T1000 (cell line): ENCODE measurements at regions not wholly inside any gene's neighbourhood (a gene's known extent, or its start where the extent isn't known, plus 50 kb on each side); places are given as distances from the start of the nearest gene placed in this dataset.

Source experiments
- DNase-seq: peaks from one replicate; lab custom pipeline; 2025; ENCODE audit warnings: mixed read lengths; lab: John Stamatoyannopoulos, UW

DNA sequence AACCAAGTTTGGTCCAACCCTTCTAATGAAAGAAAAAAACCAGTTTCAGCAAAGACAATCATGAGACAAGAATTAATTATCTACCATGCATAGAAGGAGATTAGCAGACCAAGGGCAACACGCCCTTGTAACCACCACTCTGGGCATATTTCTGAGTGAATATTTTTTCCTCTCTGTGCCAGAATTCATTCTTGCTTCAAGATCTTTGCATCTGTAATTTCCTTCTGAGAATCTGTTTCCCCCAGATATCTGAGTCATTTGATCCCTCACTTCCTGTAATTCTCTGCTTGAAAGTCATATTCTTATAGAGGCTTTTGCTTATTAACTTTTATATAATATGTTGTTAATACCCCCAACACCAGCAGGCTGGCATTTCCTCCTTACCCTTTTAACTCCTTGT lies 243.7 kb downstream of the SLC16A7 start:
- DNase-seq, result no peak

- no peak for DNase-seq
Observed at GRCh38 chr12:59843260-59843843, 247.5 kb downstream of the SLC16A7 start.

DNA sequence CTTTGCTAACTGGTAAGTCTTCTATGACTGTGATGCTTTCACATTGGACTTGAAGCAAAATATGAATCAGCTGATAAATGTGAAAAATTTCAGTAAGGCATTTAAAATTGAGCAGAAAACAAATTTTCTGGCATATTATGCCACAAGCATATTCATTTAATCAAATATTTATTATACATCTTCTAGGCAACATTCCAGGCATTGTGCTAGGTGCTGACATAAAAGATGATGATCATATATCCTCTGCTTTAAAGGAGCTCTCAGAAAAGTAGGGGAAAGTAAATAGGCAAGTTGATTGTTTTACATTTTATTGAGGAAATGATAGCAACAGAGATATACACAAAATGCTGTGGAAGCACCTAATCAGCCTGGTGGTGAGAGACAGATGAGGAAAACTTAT lies 248.9 kb downstream of the SLC16A7 start:
- DNase-seq, result no peak

DNA sequence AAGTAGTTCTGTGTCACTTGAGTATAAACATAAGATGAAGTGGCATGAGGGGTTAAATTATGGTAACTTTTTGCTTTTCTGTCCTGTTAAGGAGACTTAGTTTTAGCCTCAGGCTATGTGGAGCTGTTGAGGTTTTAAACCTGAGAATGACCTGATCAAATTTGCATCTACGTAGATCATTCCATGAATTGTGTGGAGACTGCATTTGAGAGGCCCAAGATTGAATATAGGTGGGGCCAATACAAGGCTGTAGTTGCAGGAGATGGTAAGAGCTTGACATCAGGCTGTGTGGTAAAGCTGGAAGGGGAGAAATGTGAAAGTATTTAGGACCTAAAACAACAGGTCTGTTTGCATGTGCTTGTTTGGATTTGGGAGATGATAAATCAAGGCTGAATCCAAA lies 249.5 kb downstream of the SLC16A7 start:
- DNase-seq, result no peak

DNA sequence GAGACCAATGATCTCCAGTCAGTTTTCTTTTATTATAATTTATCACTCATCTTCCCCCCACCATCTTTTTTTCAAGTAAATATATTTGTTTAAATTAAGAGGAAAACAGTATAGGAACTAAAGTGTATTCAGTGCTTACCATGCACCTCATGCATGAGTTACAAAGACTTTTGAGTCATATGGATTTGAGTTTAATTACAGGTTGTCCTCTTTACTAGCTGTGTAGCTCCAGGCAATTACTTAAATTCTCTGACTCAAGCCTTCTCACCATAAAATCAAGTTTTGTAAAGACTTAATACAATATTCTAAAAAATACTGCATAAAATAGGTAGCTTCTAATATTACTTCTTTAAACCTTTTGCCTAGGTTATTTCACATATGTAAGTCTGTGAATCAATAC lies 251.3 kb downstream of the SLC16A7 start:
- no peak for DNase-seq

DNA sequence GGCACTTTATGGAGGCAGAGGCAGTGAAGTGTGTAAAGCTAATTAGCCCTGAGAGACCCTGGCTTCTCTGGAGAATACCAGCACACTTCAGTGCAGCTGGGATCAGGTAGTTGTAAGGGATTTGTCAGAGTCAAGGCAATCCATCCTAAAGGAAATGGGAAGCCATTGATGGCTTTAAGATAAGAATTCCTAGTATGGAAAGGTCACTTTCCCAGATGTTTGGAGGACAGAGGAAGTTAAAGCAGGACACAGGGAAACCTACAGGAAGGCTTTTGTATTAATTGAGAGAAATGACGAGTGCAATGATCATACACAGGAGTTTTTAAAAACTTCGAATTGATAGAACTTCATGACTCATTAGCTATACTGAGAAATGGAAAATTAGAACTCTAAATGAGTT lies 254.4 kb downstream of the SLC16A7 start:
- no peak for DNase-seq

- no peak for DNase-seq
Observed at GRCh38 chr12:59858508-59859170, 262.8 kb downstream of the SLC16A7 start.

GRCh38 chr12:59859171-59859510 lies 263.3 kb downstream of the SLC16A7 start:
- no peak for DNase-seq

- DNase-seq, result no peak
Observed at GRCh38 chr12:59861635-59862034, 265.8 kb downstream of the SLC16A7 start.

- DNase-seq, result no peak
Observed at GRCh38 chr12:59867055-59867454, 271.2 kb downstream of the SLC16A7 start.

GRCh38 chr12:59867689-59868088 lies 271.9 kb downstream of the SLC16A7 start:
- DNase-seq, result no peak

GRCh38 chr12:59871779-59872178 lies 275.9 kb downstream of the SLC16A7 start:
- DNase-seq, result no peak

- no peak for DNase-seq
Observed at GRCh38 chr12:59873136-59873535, 277.3 kb downstream of the SLC16A7 start.

- no peak for DNase-seq
Observed at GRCh38 chr12:59874781-59875180, 279.0 kb downstream of the SLC16A7 start.

- no peak for DNase-seq
Observed at GRCh38 chr12:59886131-59886733, 290.4 kb downstream of the SLC16A7 start.

DNA sequence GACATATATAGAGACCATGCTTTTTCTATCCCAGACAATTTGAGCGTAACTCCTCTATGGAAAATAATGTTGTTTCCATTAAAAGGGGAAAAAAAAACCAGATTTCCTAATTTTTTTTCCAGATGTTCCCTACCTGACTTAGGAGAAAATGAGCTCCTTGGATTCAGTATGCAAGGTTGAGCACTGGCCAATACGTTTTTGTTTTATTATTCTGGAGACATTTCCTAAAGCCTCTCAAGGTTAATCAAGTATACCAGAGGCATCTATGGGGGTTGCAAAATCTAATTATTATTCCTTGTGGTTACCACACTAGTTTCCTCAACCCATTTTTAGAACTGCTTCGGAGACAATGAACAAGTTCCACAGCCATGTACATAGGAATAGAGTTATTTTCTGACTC lies 291.3 kb downstream of the SLC16A7 start:
- no peak for DNase-seq

DNA sequence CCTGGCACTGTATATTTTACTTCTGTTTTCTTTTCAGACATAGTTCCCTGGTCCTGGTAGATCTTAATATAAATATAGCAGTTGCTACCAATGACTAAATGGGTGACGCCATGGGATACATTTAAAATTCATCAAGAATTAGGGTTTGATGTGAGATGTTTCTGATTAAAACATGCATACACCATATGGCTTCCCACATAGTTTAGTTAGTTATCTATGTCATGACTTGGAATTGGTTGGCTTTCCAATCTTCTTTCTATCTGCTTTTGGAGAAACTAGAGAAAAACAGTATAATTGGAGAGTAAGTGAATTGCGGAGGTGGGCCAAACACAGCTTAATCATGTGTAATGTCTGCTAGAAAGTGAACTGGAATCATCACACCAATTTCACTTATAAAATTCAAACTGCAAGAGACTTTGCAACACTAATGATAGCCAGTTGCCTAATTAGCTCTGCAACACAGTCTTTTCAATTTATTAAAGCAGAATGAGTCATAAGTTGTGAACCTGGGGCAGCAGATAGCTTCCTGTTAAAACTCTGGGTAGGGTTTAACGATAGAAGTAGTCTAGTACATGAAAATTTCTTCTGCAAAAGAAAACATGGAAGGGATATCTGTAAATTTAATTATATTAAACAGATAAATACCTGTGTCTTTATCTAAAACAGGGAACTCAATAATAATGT lies 295.2 kb downstream of the SLC16A7 start:
- DNase-seq, result no peak

- DNase-seq, result no peak
Observed at GRCh38 chr12:59895166-59895775, 299.4 kb downstream of the SLC16A7 start.

GRCh38 chr12:59904874-59905521 lies 309.2 kb downstream of the SLC16A7 start:
- DNase-seq, result no peak

GRCh38 chr12:59911516-59911915 lies 315.7 kb downstream of the SLC16A7 start:
- no peak for DNase-seq

DNA sequence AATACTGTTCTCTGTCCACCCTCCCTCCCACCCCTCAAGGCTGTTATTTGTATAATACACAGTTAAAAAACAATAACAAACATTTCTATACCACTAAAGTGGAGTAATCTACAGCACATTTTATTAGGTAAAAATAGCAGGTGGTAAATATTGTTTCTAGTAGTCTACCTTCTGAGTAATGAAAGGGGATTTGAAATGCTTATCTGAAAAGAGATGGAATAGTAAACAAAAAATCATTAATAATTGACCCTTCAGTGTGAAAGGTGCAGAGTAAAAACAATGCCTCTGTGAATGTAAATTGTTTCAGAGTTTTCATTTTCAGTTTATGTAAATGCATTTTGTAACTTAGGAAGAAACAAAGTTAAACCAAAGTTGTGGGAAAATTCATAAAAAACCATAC lies 321.2 kb downstream of the SLC16A7 start:
- no peak for DNase-seq

DNA sequence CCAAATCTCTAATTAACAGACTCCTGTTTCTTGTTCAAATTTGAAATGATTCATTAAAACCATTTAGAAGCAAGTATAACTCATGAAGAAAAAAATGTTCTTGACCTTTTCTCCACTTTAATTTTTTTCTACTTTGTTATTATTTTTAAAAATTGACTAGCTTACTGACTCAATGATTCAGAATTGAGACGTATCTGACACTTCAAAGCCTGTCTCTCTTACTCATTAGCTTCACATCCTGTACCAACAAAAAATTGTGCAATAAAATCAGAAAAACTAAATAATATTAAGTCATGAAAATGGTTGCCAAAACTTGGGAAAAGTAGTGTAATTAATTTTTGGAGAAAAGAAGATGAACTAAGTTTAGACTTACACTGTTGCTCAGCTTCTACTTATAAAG lies 331.2 kb downstream of the SLC16A7 start:
- DNase-seq, result no peak
